GM23248 (cell line): ENCODE measurements at regions not wholly inside any gene's neighbourhood (a gene's known extent, or its start where the extent isn't known, plus 50 kb on each side); places are given as distances from the start of the nearest gene placed in this dataset.

Source experiments
- DNase-seq: peaks from one replicate; pipeline ENCODE4 v3.0.0-alpha.2; 2015
- H2AFZ ChIP-seq: fragments of 200-600 bp; sonication (generic); 2 replicates; pipeline ENCODE4 v1.6.1; 2016; ENCODE audit warnings: antibody characterized with exemption
- H3F3A ChIP-seq: fragments of 200-600 bp; sonication (generic); 2 replicates; pipeline ENCODE4 v1.6.1; 2016; ENCODE audit warnings: mild to moderate bottlenecking, antibody characterized with exemption, mixed run types; ENCODE audit not compliant: insufficient read depth
- H3K27ac ChIP-seq: fragments of 200-600 bp; sonication (generic); 2 replicates; pipeline ENCODE4 v1.5.1; 2016; ENCODE audit warnings: mild to moderate bottlenecking
- H3K27me3 ChIP-seq: fragments of 200-600 bp; sonication (generic); replicated peaks from 2 replicates; pipeline ENCODE4 v1.6.1; 2016; ENCODE audit warnings: mild to moderate bottlenecking; ENCODE audit not compliant: insufficient read depth
- H3K36me3 ChIP-seq: fragments of 200-600 bp; sonication (generic); 2 replicates; pipeline ENCODE4 v1.6.1; 2016; ENCODE audit warnings: low read depth, mild to moderate bottlenecking
- H3K4me1 ChIP-seq: fragments of 200-600 bp; sonication (generic); 2 replicates; pipeline ENCODE4 v1.6.1; 2016; ENCODE audit warnings: mild to moderate bottlenecking; ENCODE audit not compliant: insufficient read depth
- H3K4me2 ChIP-seq: fragments of 200-600 bp; sonication (generic); one replicate; pipeline ENCODE4 v1.6.1; 2016; ENCODE audit warnings: mild to moderate bottlenecking; ENCODE audit not compliant: unreplicated experiment
- H3K4me3 ChIP-seq: fragments of 200-600 bp; sonication (generic); 2 replicates; pipeline ENCODE4 v1.5.1; 2016; ENCODE audit warnings: mild to moderate bottlenecking
- H3K79me2 ChIP-seq: fragments of 200-600 bp; sonication (generic); 2 replicates; pipeline ENCODE4 v1.6.1; 2016; ENCODE audit warnings: mild to moderate bottlenecking; ENCODE audit not compliant: insufficient read depth
- H3K9ac ChIP-seq: fragments of 200-600 bp; sonication (generic); 2 replicates; pipeline ENCODE4 v1.6.1; 2016; ENCODE audit warnings: mild to moderate bottlenecking
- H3K9me2 ChIP-seq: fragments of 200-600 bp; sonication (generic); 2 replicates; pipeline ENCODE4 v1.6.1; 2016; ENCODE audit warnings: mixed run types, mild to moderate bottlenecking, moderate library complexity; ENCODE audit not compliant: insufficient read depth
- H3K9me3 ChIP-seq: fragments of 200-600 bp; sonication (generic); one replicate; pipeline ENCODE4 v1.6.1; 2017; ENCODE audit warnings: low read depth
- H4K20me1 ChIP-seq: fragments of 200-600 bp; sonication (generic); 2 replicates; pipeline ENCODE4 v1.6.0; 2016; ENCODE audit not compliant: insufficient read depth
- EZH2 ChIP-seq: fragments of 200-600 bp; sonication (generic); IDR thresholded peaks from 2 replicates; pipeline ENCODE4 v1.6.1; 2018; ENCODE audit warnings: antibody characterized with exemption, mild to moderate bottlenecking; ENCODE audit not compliant: insufficient read depth, poor library complexity, severe bottlenecking
- EZH2phosphoT487 ChIP-seq: fragments of 200-600 bp; sonication (generic); IDR thresholded peaks from 2 replicates; pipeline ENCODE4 v1.6.1; 2018; ENCODE audit warnings: antibody characterized with exemption, moderate library complexity, mild to moderate bottlenecking, low read depth; ENCODE audit not compliant: insufficient read depth
- WGBS, 2 experiments: methylation state at CpG; one replicate each; pipeline ENCODE4 v1.1.6; 2015 to 2017; ENCODE audit warnings: low lambda C conversion rate in 2 of 2, low coverage in 1 of 2; ENCODE audit errors: missing lambda C conversion rate in 2 of 2; 5-methylcytosine and 5-hydroxymethylcytosine counted together
- in situ Hi-C: fragments of 300-500 bp; cut with MboI; formaldehyde crosslinking; loops from 2 replicates; pipeline ENCODE4 v1.15.0; 2020

GRCh38 chr19:30254158-30254557 lies 118.0 kb upstream of the ZNF536 start:
- Histone ChIP-seq H3K9me2 (no peaks in the 10 kb centered on the region), H2AFZ (peak overlapping the region; percentile 48), H3K9ac (peak overlapping the region; percentile 41), H3K4me3 (peak overlapping the region; percentile 54), H3K27me3 (no peaks in the 10 kb centered on the region), H3K9me3 (no peaks in the 10 kb centered on the region), H3F3A (0 out of 2 replicates have a peak, but pooled peaks cover 7% of the 10 kb centered on the region), H4K20me1 (no peaks in the 10 kb centered on the region), H3K27ac (peak overlapping the region; percentile 17), H3K36me3 (no peaks in the 10 kb centered on the region), H3K79me2 (no peaks in the 10 kb centered on the region), H3K4me1 (peaks cover 24% of the 10 kb centered on the region), H3K4me2 (peak overlapping the region; percentile 52)
- 17% methylated on average over 5 of the region's 5 CpGs for WGBS, 2 experiments
- peak; percentile 16 for DNase-seq
- in situ Hi-C loops, result no loop called here
- TF ChIP-seq EZH2 (no peak), EZH2phosphoT487 (no peak)

- H3K4me3 ChIP-seq, result no peak overlapping the region
Observed at GRCh38 chr19:30254789-30255188, 117.4 kb upstream of the ZNF536 start.

GRCh38 chr19:30255791-30256495 lies 116.2 kb upstream of the ZNF536 start:
- Histone ChIP-seq H3F3A (0 out of 2 replicates have a peak, but pooled peaks cover 7% of the 10 kb centered on the region), H4K20me1 (no peaks in the 10 kb centered on the region), H3K36me3 (no peaks in the 10 kb centered on the region), H3K4me1 (peaks cover 14% of the 10 kb centered on the region), H3K79me2 (no peaks in the 10 kb centered on the region), H3K27ac (no peak overlapping the region), H3K4me2 (no peak overlapping the region), H3K4me3 (no peak overlapping the region), H3K27me3 (no peaks in the 10 kb centered on the region), H3K9ac (no peak overlapping the region), H3K9me2 (no peaks in the 10 kb centered on the region), H3K9me3 (no peaks in the 10 kb centered on the region), H2AFZ (peak overlapping the region; percentile 67; the same call in 1 of the 2 replicates)
- DNase-seq, result no peak
- WGBS, 2 experiments, result 19 to 28% methylated on average over 15 of the region's 15 CpGs
- TF ChIP-seq EZH2, result no peak
- TF ChIP-seq EZH2phosphoT487, result no peak
- in situ Hi-C loops, result no loop called here

More at GRCh38 chr19:30254789-30255188, 117.4 kb upstream of the ZNF536 start:
- Histone ChIP-seq H3K9ac (no peak overlapping the region), H3K36me3 (no peaks in the 10 kb centered on the region), H4K20me1 (no peaks in the 10 kb centered on the region), H3K27ac (no peak overlapping the region), H3K9me3 (no peaks in the 10 kb centered on the region), H3F3A (0 out of 2 replicates have a peak, but pooled peaks cover 7% of the 10 kb centered on the region), H3K9me2 (no peaks in the 10 kb centered on the region), H2AFZ (no peak overlapping the region), H3K79me2 (no peaks in the 10 kb centered on the region), H3K4me2 (peak overlapping the region; percentile 52), H3K27me3 (no peaks in the 10 kb centered on the region), H3K4me1 (peaks cover 21% of the 10 kb centered on the region)
- in situ Hi-C loops, result no loop called here
- no peak for TF ChIP-seq EZH2phosphoT487
- TF ChIP-seq EZH2, result no peak
- DNase-seq, result no peak
- 89 to 92% methylated on average over 5 of the region's 5 CpGs for WGBS, 2 experiments

GRCh38 chr19:30256496-30256850 lies 115.7 kb upstream of the ZNF536 start:
- in situ Hi-C loops, result no loop called here
- H4K20me1 ChIP-seq, result no peaks in the 10 kb centered on the region
- H3K9me3 ChIP-seq, result no peaks in the 10 kb centered on the region
- DNase-seq, result no peak
- no peaks in the 10 kb centered on the region for H3K27me3 ChIP-seq
- 23 to 26% methylated on average over 7 of the region's 7 CpGs for WGBS, 2 experiments
- H3K36me3 ChIP-seq, result no peaks in the 10 kb centered on the region
- H3K9ac ChIP-seq, result no peak overlapping the region
- no peak overlapping the region for H3K4me3 ChIP-seq
- H3K4me2 ChIP-seq, result no peak overlapping the region
- H3F3A ChIP-seq, result 0 out of 2 replicates have a peak, but pooled peaks cover 7% of the 10 kb centered on the region
- H3K9me2 ChIP-seq, result no peaks in the 10 kb centered on the region
- peaks cover 14% of the 10 kb centered on the region for H3K4me1 ChIP-seq
- no peak overlapping the region for H3K27ac ChIP-seq
- H2AFZ ChIP-seq, result no peak overlapping the region
- H3K79me2 ChIP-seq, result no peaks in the 10 kb centered on the region
- no peak for TF ChIP-seq EZH2phosphoT487
- TF ChIP-seq EZH2, result no peak
